ENCODE measurements at regions not wholly inside any gene's neighbourhood (a gene's known extent, or its start where the extent isn't known, plus 50 kb on each side); places are given as distances from the start of the nearest gene placed in this dataset.

GRCh38 chr4:22047793-22048192 lies 99.2 kb upstream of the KCNIP4 start:
- TF ChIP-seq CTCF (IDR thresholded peaks at IDR 0.05; ENCODE audit: unreplicated experiment): no peak
- H3K27ac Mint-ChIP-seq (ENCODE audit: low read depth, unreplicated experiment): no peak overlapping the region
- ChIA-PET CTCF (interaction anchor here (0.8 to 1.3 kb wide), 2 partner anchors 269 to 339 kb away, joined by 3 read pairs; no protein-coding TSS in a partner anchor), POLR2A (no interaction called here)
- no peak for DNase-seq (ENCODE audit: unreplicated experiment)
- H3K4me1 Mint-ChIP-seq (ENCODE audit: insufficient read depth, unreplicated experiment): no peaks in the 10 kb centered on the region
- BruUV-seq (replicated peaks): no TSS peak
- no peak overlapping the region for H3K4me3 Mint-ChIP-seq (ENCODE audit: unreplicated experiment)
- H3K9me3 Mint-ChIP-seq (ENCODE audit: unreplicated experiment): no peaks in the 10 kb centered on the region
- no peaks in the 10 kb centered on the region for H3K36me3 Mint-ChIP-seq (ENCODE audit: insufficient read depth, unreplicated experiment)
- H3K27me3 Mint-ChIP-seq (ENCODE audit: insufficient read depth, unreplicated experiment): no peaks in the 10 kb centered on the region
- intact Hi-C loops (cut with micrococcal nuclease): no loop called here

- Mint-ChIP-seq H3K27me3 (ENCODE audit: insufficient read depth, unreplicated experiment) (no peaks in the 10 kb centered on the region), H3K9me3 (ENCODE audit: unreplicated experiment) (no peaks in the 10 kb centered on the region), H3K4me3 (ENCODE audit: unreplicated experiment) (no peak overlapping the region), H3K36me3 (ENCODE audit: insufficient read depth, unreplicated experiment) (no peaks in the 10 kb centered on the region), H3K4me1 (ENCODE audit: insufficient read depth, unreplicated experiment) (no peaks in the 10 kb centered on the region), H3K27ac (ENCODE audit: low read depth, unreplicated experiment) (no peak overlapping the region)
- DNase-seq (ENCODE audit: unreplicated experiment): no peak
- POLR2A ChIA-PET: no interaction called here
- CTCF ChIA-PET: interaction anchor here (0.7 kb wide), 2 partner anchors 22 to 110 kb away, joined by 3 read pairs; no protein-coding TSS in a partner anchor
- intact Hi-C loops (cut with micrococcal nuclease): no loop called here
- no TSS peak for BruUV-seq (replicated peaks)
- TF ChIP-seq CTCF (IDR thresholded peaks at IDR 0.05; ENCODE audit: unreplicated experiment): no peak
Measured at GRCh38 chr4:22045051-22045630, 96.6 kb upstream of the KCNIP4 start.

GRCh38 chr4:22031423-22031822 lies 82.9 kb upstream of the KCNIP4 start:
- no TSS peak for BruUV-seq (replicated peaks)
- intact Hi-C loops (cut with micrococcal nuclease): no loop called here
- Mint-ChIP-seq H3K9me3 (ENCODE audit: unreplicated experiment) (no peaks in the 10 kb centered on the region), H3K4me1 (ENCODE audit: insufficient read depth, unreplicated experiment) (no peaks in the 10 kb centered on the region), H3K27ac (ENCODE audit: low read depth, unreplicated experiment) (no peak overlapping the region), H3K4me3 (ENCODE audit: unreplicated experiment) (no peak overlapping the region), H3K36me3 (ENCODE audit: insufficient read depth, unreplicated experiment) (no peaks in the 10 kb centered on the region), H3K27me3 (ENCODE audit: insufficient read depth, unreplicated experiment) (no peaks in the 10 kb centered on the region)
- ChIA-PET CTCF (interaction anchor here (0.6 to 0.9 kb wide), 2 partner anchors 27 to 145 kb away, joined by 3 read pairs; no protein-coding TSS in a partner anchor), POLR2A (no interaction called here)
- DNase-seq (ENCODE audit: unreplicated experiment): no peak
- no peak for TF ChIP-seq CTCF (IDR thresholded peaks at IDR 0.05; ENCODE audit: unreplicated experiment)

GRCh38 chr4:22030881-22031280 lies 82.3 kb upstream of the KCNIP4 start:
- ChIA-PET CTCF (interaction anchor here (0.5 to 0.9 kb wide), 3 partner anchors 18 to 60 kb away, joined by 3 read pairs; no protein-coding TSS in a partner anchor), POLR2A (no interaction called here)
- BruUV-seq (replicated peaks): no TSS peak
- Mint-ChIP-seq H3K27ac (ENCODE audit: low read depth, unreplicated experiment) (no peak overlapping the region), H3K36me3 (ENCODE audit: insufficient read depth, unreplicated experiment) (no peaks in the 10 kb centered on the region), H3K27me3 (ENCODE audit: insufficient read depth, unreplicated experiment) (no peaks in the 10 kb centered on the region), H3K4me3 (ENCODE audit: unreplicated experiment) (no peak overlapping the region), H3K9me3 (ENCODE audit: unreplicated experiment) (no peaks in the 10 kb centered on the region), H3K4me1 (ENCODE audit: insufficient read depth, unreplicated experiment) (no peaks in the 10 kb centered on the region)
- intact Hi-C loops (cut with micrococcal nuclease): no loop called here
- no peak for TF ChIP-seq CTCF (IDR thresholded peaks at IDR 0.05; ENCODE audit: unreplicated experiment)
- DNase-seq (ENCODE audit: unreplicated experiment): no peak

Measured in MCF 10A (cell line).